Cerebellar cortex (tissue), 1 donor: ENCODE measurements at regions not wholly inside any gene's neighbourhood (a gene's known extent, or its start where the extent isn't known, plus 50 kb on each side); places are given as distances from the start of the nearest gene placed in this dataset.
"Not testable (repeated sequence)": the region's sequence is repeated elsewhere in the genome, so short reads cannot be mapped to it uniquely, and the experiment has no call there.

Experiments
- DNase-seq: peaks from one replicate; pipeline ENCODE4 v3.0.0-alpha.2; 2015; ENCODE audit warnings: low spot score

- no peak for DNase-seq
Measured at GRCh38 chr5:120919017-120919416, 454.9 kb downstream of the PRR16 start.

GRCh38 chr5:120923026-120923425, 458.9 kb downstream of the PRR16 start:
- no peak for DNase-seq

- no peak for DNase-seq
Measured at GRCh38 chr5:120926471-120926870, 462.4 kb downstream of the PRR16 start.

- DNase-seq = no peak
Measured at GRCh38 chr5:120927950-120928530, 463.9 kb downstream of the PRR16 start.

- DNase-seq = no peak
Measured at GRCh38 chr5:120932480-120932879, 468.4 kb downstream of the PRR16 start.

- no peak for DNase-seq
Measured at GRCh38 chr5:120934031-120934430, 469.9 kb downstream of the PRR16 start.

- DNase-seq = no peak
Measured at GRCh38 chr5:120936652-120937051, 472.6 kb downstream of the PRR16 start.

- DNase-seq = no peak
Measured at GRCh38 chr5:120938604-120939003, 474.5 kb downstream of the PRR16 start.

GRCh38 chr5:120942596-120943350, 478.7 kb downstream of the PRR16 start:
- DNase-seq = no peak

- not testable (repeated sequence) for DNase-seq
Measured at GRCh38 chr5:120949596-120949995, 485.5 kb downstream of the PRR16 start.

- not testable (repeated sequence) for DNase-seq
Measured at GRCh38 chr5:120953445-120953844, 489.3 kb downstream of the PRR16 start.

- no peak for DNase-seq
Measured at GRCh38 chr5:120954255-120954654, 490.2 kb downstream of the PRR16 start.

- DNase-seq = no peak
Measured at GRCh38 chr5:120955795-120956194, 491.7 kb downstream of the PRR16 start.

- DNase-seq = no peak
Measured at GRCh38 chr5:120958877-120959485, 494.9 kb downstream of the PRR16 start.

- DNase-seq = no peak
Measured at GRCh38 chr5:120960510-120960909, 496.4 kb downstream of the PRR16 start.

- DNase-seq = no peak
Measured at GRCh38 chr5:120967366-120967765, 503.3 kb downstream of the PRR16 start.

GRCh38 chr5:120974690-120975089, 510.6 kb downstream of the PRR16 start:
- DNase-seq = no peak

GRCh38 chr5:120982351-120982750, 518.3 kb downstream of the PRR16 start:
- DNase-seq = no peak

GRCh38 chr5:120985526-120985925, 521.4 kb downstream of the PRR16 start:
- DNase-seq = no peak

- DNase-seq = no peak
Measured at GRCh38 chr5:120988491-120988890, 524.4 kb downstream of the PRR16 start.

- DNase-seq = no peak
Measured at GRCh38 chr5:120988941-120989340, 524.8 kb downstream of the PRR16 start.

- DNase-seq = no peak
Measured at GRCh38 chr5:120991569-120991968, 527.5 kb downstream of the PRR16 start.

GRCh38 chr5:120994112-120994511, 530.0 kb downstream of the PRR16 start:
- no peak for DNase-seq
